ENCODE measurements at regions not wholly inside any gene's neighbourhood (a gene's known extent, or its start where the extent isn't known, plus 50 kb on each side); places are given as distances from the start of the nearest gene placed in this dataset.

DNA sequence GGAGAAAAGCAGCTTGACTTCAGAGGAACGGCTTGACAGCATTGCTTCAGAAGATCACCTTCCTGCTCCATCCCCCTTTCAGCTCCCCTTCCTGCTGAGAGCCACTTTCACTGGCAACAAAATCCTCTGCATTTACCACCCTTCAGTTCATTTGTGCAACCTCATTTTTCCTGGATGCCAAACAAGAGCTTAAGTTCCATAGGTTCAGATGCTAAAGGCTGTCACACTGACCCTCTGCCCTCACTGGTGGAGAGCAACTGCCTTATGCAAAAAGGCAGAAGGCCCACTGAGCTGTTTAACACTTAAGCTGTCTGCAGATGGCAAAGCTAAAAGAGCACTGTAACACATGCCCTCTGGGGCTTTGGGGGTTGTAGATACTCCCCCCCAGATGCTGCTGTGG, 131.2 kb upstream of the SPACA1 start:
- TF ChIP-seq PRDM10 (CRISPR knock-in tag; IDR thresholded peaks at IDR 0.05; ENCODE audit: low read depth) (no peak), TAF1 (CRISPR knock-in tag; IDR thresholded peaks at IDR 0.05) (no peak), CTCF (CRISPR knock-in tag; IDR thresholded peaks at IDR 0.05) (no peak), YY1 (IDR thresholded peaks at IDR 0.05; ENCODE audit: insufficient read depth, insufficient replicate concordance, low read depth, low read length) (no peak), ZNF20 (CRISPR knock-in tag; IDR thresholded peaks at IDR 0.05) (no peak), GABPA (IDR thresholded peaks at IDR 0.05; ENCODE audit: low read depth, low read length) (no peak), GABPA (CRISPR knock-in tag; IDR thresholded peaks at IDR 0.05; ENCODE audit: low read depth) (no peak), ZNF343 (CRISPR knock-in tag; IDR thresholded peaks at IDR 0.05) (no peak), ZNF749 (CRISPR knock-in tag; IDR thresholded peaks at IDR 0.05; ENCODE audit: borderline replicate concordance) (no peak)
- TF ChIP-seq, protein P1, sequence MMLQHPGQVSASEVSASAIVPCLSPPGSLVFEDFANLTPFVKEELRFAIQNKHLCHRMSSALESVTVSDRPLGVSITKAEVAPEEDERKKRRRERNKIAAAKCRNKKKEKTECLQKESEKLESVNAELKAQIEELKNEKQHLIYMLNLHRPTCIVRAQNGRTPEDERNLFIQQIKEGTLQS (CRISPR knock-in tag; IDR thresholded peaks at IDR 0.05) = no peak
